HuH-7.5 (cell line): ENCODE measurements at regions not wholly inside any gene's neighbourhood (a gene's known extent, or its start where the extent isn't known, plus 50 kb on each side); places are given as distances from the start of the nearest gene placed in this dataset.
"Not testable (repeated sequence)": the region's sequence is repeated elsewhere in the genome, so short reads cannot be mapped to it uniquely, and the experiment has no call there.

Experiments
- DNase-seq: peaks from one replicate; pipeline ENCODE4 v3.0.0; 2011; ENCODE audit warnings: low spot score

GRCh38 chr4:57324673-57325307 is 214.6 kb upstream of the IGFBP7 start:
- DNase-seq = no peak

- no peak for DNase-seq
Observed at GRCh38 chr4:57320849-57321248, 210.7 kb upstream of the IGFBP7 start.

GRCh38 chr4:57320217-57320616 is 210.0 kb upstream of the IGFBP7 start:
- DNase-seq = no peak

DNA sequence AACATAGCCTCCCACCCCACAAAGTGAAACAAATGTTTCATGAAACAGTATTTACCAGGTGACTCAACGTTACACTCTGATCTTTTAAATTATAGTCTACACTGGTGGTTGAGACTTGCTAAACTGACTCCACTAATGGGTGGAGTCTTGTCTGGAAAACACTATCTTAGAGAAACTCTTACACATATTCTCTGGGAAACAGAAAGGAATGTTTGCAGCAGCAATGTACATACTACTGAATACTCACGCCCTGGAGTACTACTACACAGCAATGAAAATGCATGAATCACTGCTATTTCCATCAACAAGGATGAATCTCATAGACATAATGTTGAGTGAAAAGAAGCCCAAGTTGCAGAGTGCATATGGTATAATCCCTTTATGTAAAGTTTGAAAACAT is 208.5 kb upstream of the IGFBP7 start:
- DNase-seq = no peak

- DNase-seq = no peak
Observed at GRCh38 chr4:57314636-57315035, 204.5 kb upstream of the IGFBP7 start.

- DNase-seq = no peak
Observed at GRCh38 chr4:57312296-57312695, 202.1 kb upstream of the IGFBP7 start.

- DNase-seq = no peak
Observed at GRCh38 chr4:57309658-57310057, 199.5 kb upstream of the IGFBP7 start.

DNA sequence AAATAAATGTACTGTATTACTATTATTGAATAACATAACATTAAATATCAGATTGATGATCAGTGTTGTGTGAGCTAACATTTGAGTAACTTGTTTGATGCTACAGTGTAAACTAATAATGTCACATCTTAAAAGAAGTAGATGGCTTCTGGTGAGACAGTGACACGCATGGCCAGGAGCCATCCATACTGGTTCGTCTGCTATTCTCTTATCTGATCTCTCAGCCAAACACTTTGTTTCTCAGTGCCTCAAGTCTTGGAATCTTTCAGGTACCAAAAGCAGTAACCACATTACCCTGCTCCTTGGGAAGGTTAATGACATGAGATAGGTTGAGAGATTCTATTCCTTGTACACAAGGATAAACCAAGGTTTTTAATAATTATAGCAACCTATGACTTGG is 198.1 kb upstream of the IGFBP7 start:
- DNase-seq = no peak

GRCh38 chr4:57305836-57306235 is 195.7 kb upstream of the IGFBP7 start:
- no peak for DNase-seq

DNA sequence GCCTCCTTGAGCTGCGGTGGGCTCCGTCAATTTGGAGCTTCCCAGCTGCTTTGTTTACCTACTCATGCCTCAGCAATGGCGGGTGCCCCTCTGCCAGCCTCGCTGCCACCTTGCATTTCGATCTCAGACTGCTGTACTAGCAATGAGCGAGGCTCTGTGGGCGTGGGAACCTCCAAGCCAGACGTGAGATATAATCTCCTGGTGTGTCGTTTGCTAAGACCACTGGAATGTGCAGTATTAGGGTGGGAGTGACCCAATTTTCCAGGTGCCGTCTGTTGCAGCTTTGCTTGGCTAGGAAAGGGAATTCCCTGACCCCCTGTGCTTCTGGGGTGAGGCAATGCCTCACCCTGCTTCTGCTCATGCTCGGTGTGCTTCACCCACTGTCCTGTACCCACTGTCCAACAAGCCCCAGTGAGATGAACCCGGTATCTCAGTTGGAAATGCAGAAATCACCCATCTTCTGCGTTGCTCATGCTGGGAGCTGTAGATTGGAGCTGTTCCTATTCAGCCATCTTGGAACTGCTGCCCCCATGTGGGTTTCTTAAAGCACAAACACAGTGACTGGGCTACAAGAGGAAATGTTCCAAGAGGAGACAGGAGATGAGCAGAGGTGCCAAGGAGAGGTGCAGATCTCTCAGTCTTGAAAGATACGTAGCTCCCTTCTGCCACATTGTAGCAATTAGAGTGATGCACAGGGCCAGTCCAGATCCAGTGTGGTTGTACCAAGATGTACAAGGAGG is 193.0 kb upstream of the IGFBP7 start:
- no peak for DNase-seq

DNA sequence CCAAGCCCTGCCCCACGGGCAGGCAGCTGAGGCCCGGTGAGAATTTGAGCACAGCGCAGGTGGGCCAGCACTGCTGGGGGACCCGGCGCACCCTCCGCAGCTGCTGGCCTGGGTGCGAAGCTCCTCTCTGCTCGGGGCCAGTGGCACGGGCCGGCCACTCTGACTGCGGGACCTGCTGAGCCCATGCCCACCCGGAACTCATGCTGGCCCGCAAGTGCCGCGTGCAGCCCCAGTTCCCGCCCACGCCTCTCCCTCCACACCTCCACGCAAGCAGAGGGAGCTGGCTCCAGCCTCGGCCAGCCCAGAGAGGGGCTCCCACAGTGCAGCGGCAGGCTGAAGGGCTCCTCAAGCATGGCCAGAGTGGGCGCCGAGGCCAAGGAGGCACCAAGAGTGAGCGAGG is 190.1 kb upstream of the IGFBP7 start:
- DNase-seq = not testable (repeated sequence)

DNA sequence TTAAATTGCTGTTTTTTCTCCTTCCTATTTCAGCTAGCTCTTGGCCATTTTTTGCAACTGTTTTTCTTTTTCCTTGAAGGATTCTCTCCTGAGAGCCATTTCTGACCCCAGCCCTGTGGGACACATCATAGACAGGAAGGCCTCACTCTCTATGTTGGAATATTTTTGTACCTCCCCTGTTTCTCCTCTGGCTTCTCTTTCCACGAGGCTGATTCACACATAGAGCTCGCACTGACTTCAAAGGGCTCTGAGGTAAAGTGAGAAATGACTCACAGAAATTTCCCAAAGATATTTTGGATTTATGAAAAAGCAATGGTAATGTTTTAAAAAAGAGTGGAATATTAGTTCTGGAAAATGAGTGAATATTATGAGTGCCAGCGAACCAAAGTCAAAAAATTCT is 181.7 kb upstream of the IGFBP7 start:
- DNase-seq = no peak

- no peak for DNase-seq
Observed at GRCh38 chr4:57287687-57288604, 177.8 kb upstream of the IGFBP7 start.

GRCh38 chr4:57282933-57283310 is 172.7 kb upstream of the IGFBP7 start:
- no peak for DNase-seq

DNA sequence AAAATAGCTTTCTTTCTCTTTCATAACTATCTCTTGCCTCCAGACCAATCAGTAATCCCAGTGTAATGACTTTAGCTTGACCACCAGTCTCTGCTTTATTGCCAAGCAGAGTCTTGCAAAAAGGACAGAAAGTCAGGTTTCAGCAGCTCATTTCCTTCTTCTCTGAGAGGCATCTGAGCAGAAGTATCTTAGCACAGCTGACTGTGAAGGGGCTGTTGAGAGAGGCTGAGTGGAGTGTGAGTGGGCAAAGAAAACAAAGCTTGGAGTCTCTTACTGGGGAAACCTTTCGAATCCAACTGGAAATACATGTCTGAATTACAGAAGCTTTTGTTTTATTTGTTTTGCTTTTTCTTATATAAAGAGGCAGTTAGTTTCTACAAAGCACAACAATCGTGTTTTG is 170.3 kb upstream of the IGFBP7 start:
- no peak for DNase-seq

DNA sequence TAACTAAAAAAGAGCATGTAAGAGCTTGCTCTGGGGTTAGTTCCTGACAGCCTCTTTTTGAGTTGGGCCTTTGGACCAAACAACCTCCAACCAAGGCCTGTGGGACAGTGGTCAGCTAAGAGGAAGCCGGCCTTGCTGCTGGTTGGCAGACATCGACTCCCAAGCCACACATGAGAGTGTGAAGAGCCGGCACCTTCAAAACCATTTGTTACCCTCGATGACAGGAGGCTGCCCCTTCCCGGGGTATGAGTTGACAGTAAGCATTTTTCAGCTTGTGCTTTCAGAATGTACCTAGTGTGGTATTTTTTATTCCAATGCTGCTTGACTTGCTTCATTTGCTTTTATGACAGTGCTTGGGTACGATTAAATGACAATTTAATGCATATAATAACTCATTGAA is 168.6 kb upstream of the IGFBP7 start:
- DNase-seq = no peak

- no peak for DNase-seq
Observed at GRCh38 chr4:57274082-57274481, 163.9 kb upstream of the IGFBP7 start.

- DNase-seq = no peak
Observed at GRCh38 chr4:57270346-57270745, 160.2 kb upstream of the IGFBP7 start.

- no peak for DNase-seq
Observed at GRCh38 chr4:57265831-57266582, 155.8 kb upstream of the IGFBP7 start.

DNA sequence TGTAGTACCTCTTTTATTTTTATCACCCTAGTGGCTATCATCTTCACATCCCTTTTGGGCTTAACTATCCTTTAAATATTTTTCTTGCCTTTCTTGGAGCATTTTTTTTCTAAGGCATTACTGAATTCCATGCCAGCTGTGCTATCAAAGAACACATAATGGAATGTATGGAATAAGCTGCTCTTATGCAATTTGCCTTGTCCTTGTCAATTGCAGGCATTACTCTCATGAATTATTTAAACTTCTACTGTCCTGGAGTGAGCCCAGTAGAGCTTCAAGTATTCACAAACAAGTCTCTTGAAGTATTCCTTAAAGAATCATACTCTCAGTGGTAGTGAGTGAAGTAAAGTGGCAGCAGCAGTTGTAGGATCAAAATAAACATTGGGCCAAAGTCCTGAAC is 144.6 kb upstream of the IGFBP7 start:
- DNase-seq = no peak

DNA sequence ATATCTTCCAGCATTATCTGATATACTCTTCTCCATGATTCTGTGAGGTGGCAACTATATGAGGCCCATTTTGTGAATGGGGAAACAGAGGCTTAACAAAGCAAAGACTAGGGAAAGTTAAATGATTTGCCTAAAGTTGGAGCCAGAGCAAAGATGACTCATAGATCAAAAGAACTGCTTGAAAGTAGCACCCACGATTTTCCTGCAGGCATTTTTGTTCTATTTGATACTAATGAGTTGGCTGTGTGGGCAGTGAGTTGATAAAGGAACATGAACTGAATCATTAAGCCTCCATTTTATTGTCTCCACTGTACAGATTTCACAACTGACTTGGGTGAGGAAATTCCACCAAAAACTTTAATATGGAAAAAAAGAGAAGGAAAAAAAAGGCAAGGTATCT is 138.9 kb upstream of the IGFBP7 start:
- no peak for DNase-seq

- no peak for DNase-seq
Observed at GRCh38 chr4:57243076-57243475, 132.9 kb upstream of the IGFBP7 start.
